ENCODE measurements at regions not wholly inside any gene's neighbourhood (a gene's known extent, or its start where the extent isn't known, plus 50 kb on each side); places are given as distances from the start of the nearest gene placed in this dataset.

DNA sequence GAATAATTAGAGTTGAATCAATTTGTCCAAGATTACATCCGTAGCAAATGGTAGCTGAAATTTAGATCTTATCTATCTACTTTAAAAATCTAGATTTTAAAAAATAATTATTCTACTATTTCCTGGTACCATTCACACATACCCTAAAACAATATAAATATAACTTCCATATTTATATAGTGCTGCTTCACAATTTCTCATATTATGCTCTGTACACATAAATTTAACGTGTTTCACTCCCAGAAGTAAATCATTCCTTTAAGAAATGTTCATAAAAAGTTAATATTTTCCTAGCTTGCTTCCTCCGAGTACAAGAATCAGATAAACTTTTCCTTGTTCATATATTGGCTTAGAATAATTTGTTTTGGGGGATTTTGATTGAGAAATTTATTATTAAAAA is 857.0 kb upstream of the SPRY2 start:
- Histone ChIP-seq H3K36me3 (ENCODE audit: control insufficient read depth in 2 of 2, insufficient read depth in 2 of 2, low read length in 1 of 2) (no peaks in the 10 kb centered on the region), H3K27ac (ENCODE audit: control insufficient read depth, insufficient read depth) (no peak overlapping the region), H3K9ac (ENCODE audit: control insufficient read depth, insufficient read depth, low read length) (no peak overlapping the region), H2AFZ (ENCODE audit: control insufficient read depth, low read depth, low read length) (no peak overlapping the region), H3K4me2 (ENCODE audit: control insufficient read depth, insufficient read depth) (no peak overlapping the region), H3K9me3 (replicated peaks; ENCODE audit: control insufficient read depth, insufficient read depth, low read length) (no peaks in the 10 kb centered on the region), H3K27me3 (replicated peaks in 1 of 2; ENCODE audit: control insufficient read depth in 2 of 2, insufficient read depth in 2 of 2, low read length in 1 of 2) (no peaks in the 10 kb centered on the region), H4K20me1 (ENCODE audit: control insufficient read depth, insufficient read depth) (no peaks in the 10 kb centered on the region), H3K4me1 (ENCODE audit: control insufficient read depth, insufficient read depth, low read length) (no peaks in the 10 kb centered on the region), H3K4me3 (no peak overlapping the region), H3K79me2 (ENCODE audit: control insufficient read depth, insufficient read depth, low read length) (no peaks in the 10 kb centered on the region)
- in situ Hi-C loops (cut with MboI) (no loop called here), intact Hi-C loops (cut with micrococcal nuclease; ENCODE audit: unreplicated experiment) (no loop called here)
- TF ChIP-seq TCF7 (IDR thresholded peaks at IDR 0.05; ENCODE audit: borderline replicate concordance), result no peak
- TF ChIP-seq SPI1 (IDR thresholded peaks at IDR 0.05; ENCODE audit: borderline replicate concordance, insufficient read depth, low read depth, low read length), result no peak
- no peak for TF ChIP-seq KAT2A (conservative IDR thresholded peaks at IDR 0.05; ENCODE audit: control insufficient read depth, low read depth, low read length)
- TF ChIP-seq PAX5 (IDR thresholded peaks at IDR 0.05; ENCODE audit: borderline replicate concordance, low read depth, low read length), result no peak
- no peak for TF ChIP-seq LARP7 (IDR thresholded peaks at IDR 0.05)
- no peak for TF ChIP-seq HCFC1 (IDR thresholded peaks at IDR 0.05; ENCODE audit: low read length)
- no peak for TF ChIP-seq JUNB (IDR thresholded peaks at IDR 0.05)
- no peak for TF ChIP-seq MLLT1 (IDR thresholded peaks at IDR 0.05)
- no peak for TF ChIP-seq SP1 (IDR thresholded peaks at IDR 0.05; ENCODE audit: low read depth, low read length)
- TF ChIP-seq NFYA (IDR thresholded peaks at IDR 0.05; ENCODE audit: borderline replicate concordance, low read depth, low read length), result no peak
- TF ChIP-seq, protein P1, sequence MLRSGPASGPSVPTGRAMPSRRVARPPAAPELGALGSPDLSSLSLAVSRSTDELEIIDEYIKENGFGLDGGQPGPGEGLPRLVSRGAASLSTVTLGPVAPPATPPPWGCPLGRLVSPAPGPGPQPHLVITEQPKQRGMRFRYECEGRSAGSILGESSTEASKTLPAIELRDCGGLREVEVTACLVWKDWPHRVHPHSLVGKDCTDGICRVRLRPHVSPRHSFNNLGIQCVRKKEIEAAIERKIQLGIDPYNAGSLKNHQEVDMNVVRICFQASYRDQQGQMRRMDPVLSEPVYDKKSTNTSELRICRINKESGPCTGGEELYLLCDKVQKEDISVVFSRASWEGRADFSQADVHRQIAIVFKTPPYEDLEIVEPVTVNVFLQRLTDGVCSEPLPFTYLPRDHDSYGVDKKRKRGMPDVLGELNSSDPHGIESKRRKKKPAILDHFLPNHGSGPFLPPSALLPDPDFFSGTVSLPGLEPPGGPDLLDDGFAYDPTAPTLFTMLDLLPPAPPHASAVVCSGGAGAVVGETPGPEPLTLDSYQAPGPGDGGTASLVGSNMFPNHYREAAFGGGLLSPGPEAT (IDR thresholded peaks at IDR 0.05; ENCODE audit: low read depth), result no peak
- no peak for TF ChIP-seq TCF3 (IDR thresholded peaks at IDR 0.05; ENCODE audit: borderline replicate concordance, insufficient read depth, low read depth, low read length)
- TF ChIP-seq TBL1XR1 (IDR thresholded peaks at IDR 0.05; ENCODE audit: low read depth, low read length), result no peak
- no peak for TF ChIP-seq ZNF24 (IDR thresholded peaks at IDR 0.05)
- no peak for TF ChIP-seq ATF2 (IDR thresholded peaks at IDR 0.05; ENCODE audit: low read length)
- TF ChIP-seq RAD21 (IDR thresholded peaks at IDR 0.05; ENCODE audit: insufficient read depth, low read depth, low read length), result no peak
- no peak for TF ChIP-seq SKIL (IDR thresholded peaks at IDR 0.05; ENCODE audit: low read depth, poor library complexity, severe bottlenecking)
- no peak for TF ChIP-seq CBX3 (IDR thresholded peaks at IDR 0.05; ENCODE audit: borderline replicate concordance, low read depth)
- BruUV-seq (replicated peaks), result no TSS peak
- 13% methylated on average over 3 of the region's 3 CpGs for WGBS (ENCODE audit: insufficient coverage, insufficient replicate concordance, low lambda C conversion rate, missing lambda C conversion rate)
- ChIA-PET RAD21 (ENCODE audit: unreplicated experiment) (interaction anchor here (1.1 kb wide), 1 partner anchor 27 kb away, joined by 3 read pairs; no protein-coding TSS in a partner anchor), POLR2A (no interaction called here), SMC1A (ENCODE audit: uncharacterized antibody, unreplicated experiment) (interaction anchor here (1.0 kb wide), 1 partner anchor 16 kb away, joined by 3 read pairs; no protein-coding TSS in a partner anchor), CTCF (interaction anchor here (1.8 kb wide), 1 partner anchor 27 kb away, joined by 6 read pairs; no protein-coding TSS in a partner anchor)
- no peak for DNase-seq (ENCODE audit: low read depth, low spot score)
- no peak for FAIRE-seq
- ATAC-seq, result no peak

Data from GM12878 (cell line).